ENCODE measurements at regions not wholly inside any gene's neighbourhood (a gene's known extent, or its start where the extent isn't known, plus 50 kb on each side); places are given as distances from the start of the nearest gene placed in this dataset.

- no peak for DNase-seq
Measured at GRCh38 chr4:12293906-12294525, 865.3 kb upstream of the HS3ST1 start.

GRCh38 chr4:12286351-12286750 lies 857.7 kb upstream of the HS3ST1 start:
- DNase-seq: no peak

GRCh38 chr4:12270546-12270945 lies 841.9 kb upstream of the HS3ST1 start:
- no peak for DNase-seq

GRCh38 chr4:12265554-12265953 lies 836.9 kb upstream of the HS3ST1 start:
- no peak for DNase-seq

DNA sequence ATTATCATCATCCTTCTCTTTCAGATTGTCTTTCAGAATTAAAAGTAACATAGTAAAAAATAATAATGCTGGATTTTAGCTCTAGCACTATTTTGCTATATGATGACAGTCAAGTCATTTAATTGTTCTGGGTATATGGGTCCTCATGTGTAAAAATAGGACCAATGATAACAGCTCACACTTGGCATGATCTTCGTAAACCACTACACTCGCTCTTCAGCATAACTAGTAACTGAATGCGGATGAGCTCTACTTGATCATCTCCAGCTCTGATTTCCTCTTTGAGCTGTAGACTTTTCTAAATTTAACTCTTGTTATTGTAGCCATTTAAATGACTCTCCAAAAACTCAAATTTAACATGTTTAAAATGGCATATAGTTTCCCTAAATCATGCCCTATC lies 831.8 kb upstream of the HS3ST1 start:
- no peak for DNase-seq

- DNase-seq: no peak
Measured at GRCh38 chr4:12244973-12245372, 816.3 kb upstream of the HS3ST1 start.

- DNase-seq: no peak
Measured at GRCh38 chr4:12242354-12242753, 813.7 kb upstream of the HS3ST1 start.

- DNase-seq: no peak
Measured at GRCh38 chr4:12239897-12240636, 811.4 kb upstream of the HS3ST1 start.

DNA sequence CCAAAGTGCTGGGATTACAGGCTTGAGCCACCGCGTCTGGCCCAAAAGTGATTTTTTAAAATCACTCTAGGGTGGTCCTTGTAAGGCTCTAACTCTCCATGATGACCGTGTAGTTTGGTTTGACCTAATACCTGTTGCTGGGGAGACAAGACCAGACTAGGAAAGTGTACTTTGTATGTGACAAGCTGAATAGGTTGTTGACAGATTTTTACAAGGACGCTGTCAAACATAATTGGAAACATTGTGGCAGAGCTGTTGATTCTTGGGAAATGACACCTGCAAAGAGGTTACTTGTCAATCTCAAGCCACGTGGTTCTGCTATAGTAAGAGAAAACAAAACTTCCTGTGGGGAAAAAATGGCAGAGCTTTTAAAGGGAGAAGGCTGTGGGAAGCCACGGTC lies 802.4 kb upstream of the HS3ST1 start:
- DNase-seq: no peak

- no peak for DNase-seq
Measured at GRCh38 chr4:12221031-12221430, 792.3 kb upstream of the HS3ST1 start.

- no peak for DNase-seq
Measured at GRCh38 chr4:12211636-12212035, 782.9 kb upstream of the HS3ST1 start.

GRCh38 chr4:12207396-12207795 lies 778.7 kb upstream of the HS3ST1 start:
- DNase-seq: no peak

DNA sequence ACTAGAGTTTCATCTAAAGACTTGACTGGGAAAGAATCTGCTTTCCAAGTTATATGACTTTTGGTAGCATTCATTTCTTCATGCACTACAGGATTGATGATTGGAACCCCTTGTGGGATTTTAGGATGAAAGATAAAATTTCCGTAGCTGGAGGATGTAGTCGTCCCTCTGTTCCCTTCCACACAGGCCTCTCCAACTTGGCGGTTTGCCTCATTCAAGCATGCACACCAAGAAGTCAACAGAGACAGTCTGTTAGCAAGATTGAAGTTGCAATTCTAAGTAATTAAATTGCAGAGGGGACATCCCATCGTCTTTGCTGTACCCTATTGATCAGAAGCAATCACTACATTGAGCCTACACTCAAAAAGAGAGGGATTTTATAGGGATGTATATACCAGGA lies 777.4 kb upstream of the HS3ST1 start:
- DNase-seq: no peak

- DNase-seq: no peak
Measured at GRCh38 chr4:12203945-12204344, 775.3 kb upstream of the HS3ST1 start.

DNA sequence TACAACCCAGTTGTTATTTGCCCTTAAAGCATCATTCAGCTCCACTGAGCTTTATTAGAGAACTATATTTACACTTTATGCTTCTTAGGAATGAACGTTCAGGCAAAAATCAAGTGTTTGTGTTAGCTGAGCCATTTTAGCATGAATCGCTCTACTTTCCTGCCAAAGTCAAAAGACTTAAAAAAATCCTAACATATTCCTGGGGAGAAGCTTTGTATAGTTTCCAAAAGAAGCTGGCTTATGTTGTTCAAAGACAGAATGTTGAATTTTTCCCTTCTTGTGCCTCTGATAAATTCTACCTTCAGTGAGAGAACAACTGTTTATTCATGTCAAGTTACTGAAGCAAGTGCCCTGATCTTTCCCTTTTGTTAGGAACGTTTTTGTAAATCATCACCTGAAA lies 771.5 kb upstream of the HS3ST1 start:
- DNase-seq: no peak

GRCh38 chr4:12186526-12186925 lies 757.8 kb upstream of the HS3ST1 start:
- no peak for DNase-seq

DNA sequence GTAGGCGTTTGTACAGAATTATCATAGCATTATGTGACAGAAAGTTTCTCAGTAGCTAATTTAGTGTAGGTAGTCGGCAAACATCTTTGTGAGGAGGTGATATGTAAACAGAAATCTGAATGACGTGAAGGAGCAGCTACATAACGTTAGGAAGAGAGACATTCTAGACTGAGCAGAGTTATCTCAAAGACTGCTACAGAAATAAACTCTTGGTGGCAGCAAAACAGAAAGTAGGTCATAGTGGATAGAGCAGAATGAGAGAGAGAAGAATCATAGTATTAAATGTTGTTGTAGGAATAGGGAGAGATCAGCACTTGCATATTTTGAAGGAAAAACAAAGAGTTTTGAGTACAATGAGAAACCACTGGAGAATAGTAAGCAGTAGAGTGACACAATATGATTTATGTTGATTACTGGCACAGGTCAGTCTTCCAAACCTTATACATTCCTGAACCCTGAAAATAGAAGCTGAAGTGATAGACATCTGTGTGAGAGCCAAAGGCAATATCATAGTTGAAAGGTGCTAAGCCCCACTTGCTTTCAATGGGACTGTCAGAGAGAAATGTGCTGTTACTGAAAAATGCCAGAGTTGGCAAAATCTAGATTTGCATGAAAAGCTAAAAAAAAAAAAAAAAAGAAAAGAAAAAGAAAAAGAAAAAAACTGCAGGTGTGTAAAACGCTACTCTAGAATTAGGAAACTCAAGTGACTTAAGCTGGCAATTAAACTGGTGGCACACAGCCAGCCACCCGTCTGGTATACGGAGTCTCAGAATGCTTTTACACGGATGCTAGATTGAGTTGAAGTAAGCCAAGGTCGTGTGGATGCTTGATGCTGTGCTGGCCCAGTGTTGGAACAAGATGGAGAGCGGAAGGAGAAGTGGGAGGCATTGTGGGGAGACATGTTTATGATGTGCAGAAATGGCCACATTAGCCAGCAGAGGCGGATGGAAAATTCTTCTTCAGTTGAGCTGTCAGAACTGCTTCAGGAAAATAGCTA lies 750.2 kb upstream of the HS3ST1 start:
- DNase-seq: no peak

DNA sequence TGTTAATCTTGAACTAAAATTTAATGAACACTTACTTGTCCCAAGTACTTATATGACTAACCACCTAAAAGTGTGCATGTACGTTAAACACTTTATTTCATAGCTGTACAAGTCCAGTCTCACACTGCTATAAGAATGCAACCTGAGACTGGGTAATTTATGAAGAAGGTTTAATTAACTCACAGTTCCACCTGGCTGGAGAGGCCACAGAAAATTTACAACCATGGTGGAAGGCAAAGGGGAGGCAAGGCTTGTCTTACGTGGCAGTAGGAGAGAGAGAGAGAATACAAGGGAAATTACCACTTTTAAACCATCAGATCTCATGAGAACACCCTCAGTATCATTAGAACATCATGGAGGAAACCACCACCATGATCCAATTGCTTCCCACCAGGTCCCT lies 748.7 kb upstream of the HS3ST1 start:
- no peak for DNase-seq

GRCh38 chr4:12173496-12173895 lies 744.8 kb upstream of the HS3ST1 start:
- no peak for DNase-seq

DNA sequence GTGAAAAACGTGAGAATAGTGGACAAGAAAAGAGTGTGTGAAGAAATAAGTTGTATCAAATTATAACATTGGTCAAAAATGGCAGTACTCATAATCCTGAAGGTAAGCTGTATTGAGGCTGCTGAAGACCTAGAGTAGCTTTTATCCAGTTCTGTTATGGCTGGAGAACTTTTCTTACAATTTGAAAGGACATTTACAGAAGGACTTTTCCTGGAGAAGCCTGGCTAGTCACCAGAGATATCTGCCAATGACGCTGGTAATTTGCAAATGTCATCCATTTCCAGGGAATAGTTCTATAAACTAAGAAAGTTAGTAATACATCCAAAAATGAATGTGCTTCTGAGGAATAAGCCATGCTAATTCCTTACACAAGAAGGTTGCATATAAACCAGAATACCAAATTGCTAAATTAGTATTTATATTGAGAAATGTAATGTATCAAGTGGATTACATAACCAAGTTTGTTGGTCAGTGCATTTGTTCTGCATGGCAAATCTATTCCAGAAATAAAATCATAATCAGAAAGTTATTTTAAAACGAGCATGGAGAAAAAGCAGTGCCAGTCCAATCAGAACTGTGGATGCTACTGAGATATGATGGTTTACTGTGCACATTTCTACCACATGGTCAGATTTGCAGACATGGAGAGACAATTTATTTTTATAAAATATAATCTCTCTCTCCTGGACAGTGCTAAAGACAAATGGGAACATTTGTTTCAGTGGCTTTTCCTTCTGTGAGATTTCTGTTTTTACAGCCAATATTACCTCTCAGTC lies 743.7 kb upstream of the HS3ST1 start:
- DNase-seq: no peak

DNA sequence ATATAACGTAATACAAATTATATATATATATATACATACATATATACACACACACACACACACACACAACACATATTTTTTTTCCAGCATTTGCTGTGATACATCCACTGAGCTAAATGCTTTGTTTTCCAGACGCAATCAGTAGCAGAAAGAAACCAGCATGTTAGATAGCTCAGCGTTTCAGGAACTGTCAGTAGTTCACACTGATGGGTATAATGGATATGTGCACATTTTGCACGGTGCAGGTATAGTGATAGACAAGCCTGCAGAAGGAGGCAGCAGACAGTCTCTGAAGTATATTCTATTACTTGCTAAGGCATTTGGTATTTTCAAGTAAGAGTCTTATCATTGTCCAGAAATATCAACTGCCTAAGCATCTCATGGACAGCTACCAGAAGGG lies 741.6 kb upstream of the HS3ST1 start:
- DNase-seq: no peak

GRCh38 chr4:12165616-12166015 lies 736.9 kb upstream of the HS3ST1 start:
- no peak for DNase-seq

DNA sequence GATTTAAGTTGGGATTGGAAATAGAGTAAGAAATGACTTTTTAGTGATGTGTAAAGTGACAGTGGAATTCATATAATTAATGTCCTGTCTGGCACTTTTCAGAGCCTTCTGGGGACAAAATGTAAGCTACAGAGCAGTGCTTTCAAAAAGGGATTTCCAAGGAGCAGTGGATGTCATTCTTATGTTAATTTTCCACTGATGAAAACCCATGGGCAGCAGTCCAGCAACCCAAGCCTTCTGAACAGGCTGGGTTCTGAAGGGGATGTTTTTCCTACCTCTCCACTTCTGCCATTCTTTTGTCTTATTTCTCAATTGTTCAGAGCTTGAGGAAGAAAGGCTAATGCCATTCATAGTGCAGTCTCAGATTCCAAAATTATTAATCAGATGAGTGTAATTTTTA lies 717.6 kb upstream of the HS3ST1 start:
- no peak for DNase-seq

Measured in eye (tissue), 1 donor.